ENCODE measurements at regions not wholly inside any gene's neighbourhood (a gene's known extent, or its start where the extent isn't known, plus 50 kb on each side); places are given as distances from the start of the nearest gene placed in this dataset.
"Not testable (repeated sequence)": the region's sequence is repeated elsewhere in the genome, so short reads cannot be mapped to it uniquely, and the experiment has no call there.

GRCh38 chr10:20652424-20652823 is 244.7 kb downstream of the NEBL start:
- DNase-seq = not testable (repeated sequence)

GRCh38 chr10:20648263-20648874 is 248.7 kb downstream of the NEBL start:
- DNase-seq = no peak

GRCh38 chr10:20647756-20648155 is 249.4 kb downstream of the NEBL start:
- DNase-seq = no peak

- no peak for DNase-seq
Measured at GRCh38 chr10:20644421-20644820, 252.7 kb downstream of the NEBL start.

GRCh38 chr10:20641605-20642004 is 255.5 kb downstream of the NEBL start:
- no peak for DNase-seq

GRCh38 chr10:20635570-20635969 is 261.5 kb downstream of the NEBL start:
- no peak for DNase-seq

GRCh38 chr10:20634839-20635238 is 262.3 kb downstream of the NEBL start:
- no peak for DNase-seq

- DNase-seq = no peak
Measured at GRCh38 chr10:20633714-20634113, 263.4 kb downstream of the NEBL start.

GRCh38 chr10:20632696-20633095 is 264.4 kb downstream of the NEBL start:
- DNase-seq = no peak

GRCh38 chr10:20631229-20631628 is 265.9 kb downstream of the NEBL start:
- DNase-seq = no peak

- DNase-seq = no peak
Measured at GRCh38 chr10:20630092-20630643, 266.9 kb downstream of the NEBL start.

- DNase-seq = no peak
Measured at GRCh38 chr10:20627946-20628507, 269.1 kb downstream of the NEBL start.

GRCh38 chr10:20627087-20627486 is 270.0 kb downstream of the NEBL start:
- DNase-seq = no peak

- DNase-seq = no peak
Measured at GRCh38 chr10:20625868-20626267, 271.2 kb downstream of the NEBL start.

GRCh38 chr10:20624642-20625041 is 272.5 kb downstream of the NEBL start:
- no peak for DNase-seq

GRCh38 chr10:20623546-20623945 is 273.6 kb downstream of the NEBL start:
- DNase-seq = no peak

GRCh38 chr10:20622531-20623211 is 274.4 kb downstream of the NEBL start:
- no peak for DNase-seq

- no peak for DNase-seq
Measured at GRCh38 chr10:20620981-20621380, 276.1 kb downstream of the NEBL start.

- DNase-seq = no peak
Measured at GRCh38 chr10:20618011-20618547, 279.0 kb downstream of the NEBL start.

GRCh38 chr10:20616918-20617810 is 279.9 kb downstream of the NEBL start:
- no peak for DNase-seq

GRCh38 chr10:20616056-20616671 is 280.9 kb downstream of the NEBL start:
- DNase-seq = no peak

- DNase-seq = no peak
Measured at GRCh38 chr10:20615395-20615794, 281.7 kb downstream of the NEBL start.
